CD4-positive, alpha-beta memory T cell (primary cell): ENCODE measurements at regions not wholly inside any gene's neighbourhood (a gene's known extent, or its start where the extent isn't known, plus 50 kb on each side); places are given as distances from the start of the nearest gene placed in this dataset.

Experiments
- CTCF ChIA-PET: fragments of 350-600 bp; sonication (Branson Sonifier 250); formaldehyde crosslinking; loops from one replicate; lab custom pipeline; 2021; ENCODE audit warnings: inconsistent platforms; ENCODE audit not compliant: partially characterized antibody; lab: Charles Lee
- POLR2A ChIA-PET: fragments of 350-600 bp; sonication (Branson Sonifier 250); formaldehyde crosslinking; loops from one replicate; lab custom pipeline; 2021; ENCODE audit not compliant: partially characterized antibody; lab: Charles Lee
- DNase-seq, 5 donors: peaks; one replicate each; pipeline versions ENCODE4 v3.0.0 to v3.0.0-alpha.2; 2020 to 2022; ENCODE audit warnings: mixed read lengths in 1 of 5
- H3K27ac ChIP-seq: one replicate; pipeline ENCODE4 v1.7.0; 2013; ENCODE audit warnings: low read depth, low read length
- H3K27me3 ChIP-seq: 2 replicates; pipeline ENCODE4 v1.7.0; 2013; ENCODE audit warnings: mild to moderate bottlenecking, low read length, moderate library complexity; ENCODE audit not compliant: insufficient read depth
- H3K36me3 ChIP-seq: 2 replicates; pipeline ENCODE4 v1.7.0; 2013; ENCODE audit warnings: mild to moderate bottlenecking, low read length, moderate library complexity; ENCODE audit not compliant: insufficient read depth
- H3K4me1 ChIP-seq: 2 replicates; pipeline ENCODE4 v1.7.0; 2013; ENCODE audit warnings: mild to moderate bottlenecking, low read length, moderate library complexity; ENCODE audit not compliant: insufficient read depth
- H3K4me3 ChIP-seq, 2 donors: one replicate each; pipeline ENCODE4 v1.7.0; 2013; ENCODE audit warnings: low read length in 2 of 2, mild to moderate bottlenecking in 1 of 2
- H3K9me3 ChIP-seq, 2 donors: one replicate each; pipeline ENCODE4 v1.7.0; 2013; ENCODE audit warnings: low read length in 2 of 2, control low read depth in 1 of 2; ENCODE audit not compliant: control insufficient read depth in 1 of 2
- H3K27ac Mint-ChIP-seq, 7 donors: one replicate each; pipeline ENCODE4 v1.8.0; 2020 to 2021; ENCODE audit warnings: mixed read lengths in 7 of 7, mild to moderate bottlenecking in 6 of 7, inconsistent platforms in 3 of 7, moderate library complexity in 3 of 7
- H3K27me3 Mint-ChIP-seq, 2 donors: one replicate each; pipeline ENCODE4 v1.8.0; 2020 to 2021; ENCODE audit warnings: mixed read lengths in 2 of 2
- H3K36me3 Mint-ChIP-seq, 2 donors: one replicate each; pipeline ENCODE4 v1.8.0; 2020 to 2021; ENCODE audit warnings: mixed read lengths in 2 of 2, inconsistent platforms in 1 of 2, mild to moderate bottlenecking in 1 of 2
- H3K4me1 Mint-ChIP-seq, 4 donors: one replicate each; pipeline ENCODE4 v1.8.0; 2020 to 2021; ENCODE audit warnings: mixed read lengths in 4 of 4, mild to moderate bottlenecking in 1 of 4
- H3K4me3 Mint-ChIP-seq, 8 donors: one replicate each; pipeline ENCODE4 v1.8.0; 2020 to 2021; ENCODE audit warnings: mixed read lengths in 8 of 8, mild to moderate bottlenecking in 7 of 8, moderate library complexity in 6 of 8, inconsistent platforms in 3 of 8
- H3K9me3 Mint-ChIP-seq, 8 donors: one replicate each; pipeline ENCODE4 v1.8.0; 2020 to 2021; ENCODE audit warnings: mixed read lengths in 8 of 8, mild to moderate bottlenecking in 5 of 8, inconsistent platforms in 3 of 8, moderate library complexity in 1 of 8
- intact Hi-C: fragments of 100-400 bp; cut with micrococcal nuclease; formaldehyde crosslinking; loops from one replicate; pipeline ENCODE4 v1.15.1; 2023

- no peaks in the 10 kb centered on the region for H3K4me1 Mint-ChIP-seq
- no peaks in the 10 kb centered on the region for H3K9me3 ChIP-seq
- H3K27ac ChIP-seq = no peak overlapping the region
- H3K9me3 Mint-ChIP-seq = peaks cover 0 to 2% (median 0%) of the 10 kb centered on the region in 8 donors
- no peaks in the 10 kb centered on the region for H3K27me3 ChIP-seq
- no peak overlapping the region for H3K4me3 Mint-ChIP-seq
- POLR2A ChIA-PET = no interaction called here
- intact Hi-C loops = no loop called here
- H3K4me3 ChIP-seq = no peak overlapping the region
- H3K27me3 Mint-ChIP-seq = no peaks in the 10 kb centered on the region
- H3K27ac Mint-ChIP-seq = no peak overlapping the region
- H3K4me1 ChIP-seq = no peaks in the 10 kb centered on the region
- DNase-seq = no peak
- H3K36me3 Mint-ChIP-seq = no peaks in the 10 kb centered on the region
- H3K36me3 ChIP-seq = no peaks in the 10 kb centered on the region
- CTCF ChIA-PET = no interaction called here
Measured at GRCh38 chr12:24550609-24551008, 398.3 kb downstream of the BCAT1 start.

DNA sequence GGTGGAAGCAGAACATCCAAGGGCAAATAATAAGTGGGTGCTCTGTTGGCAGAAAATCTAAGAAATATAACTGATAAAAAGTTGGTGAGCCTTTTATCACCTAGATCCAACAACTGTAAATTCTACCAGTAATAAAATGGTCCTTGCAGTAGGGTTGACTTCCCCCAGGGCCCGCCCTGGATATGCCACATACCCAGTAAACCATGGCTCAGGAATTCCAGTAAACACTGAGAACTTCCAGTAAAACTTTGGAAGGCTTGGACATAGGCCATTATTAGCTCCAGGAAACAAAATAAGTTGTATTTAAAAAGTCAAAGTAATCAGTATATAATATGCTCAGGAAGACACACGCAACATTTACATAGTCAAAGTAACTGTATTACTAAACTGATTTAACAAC is 402.2 kb downstream of the BCAT1 start:
- CTCF ChIA-PET = no interaction called here
- intact Hi-C loops = no loop called here
- H3K4me1 ChIP-seq = no peaks in the 10 kb centered on the region
- H3K4me1 Mint-ChIP-seq = no peaks in the 10 kb centered on the region
- H3K9me3 ChIP-seq = no peaks in the 10 kb centered on the region
- no peaks in the 10 kb centered on the region for H3K9me3 Mint-ChIP-seq
- no peak overlapping the region for H3K4me3 ChIP-seq
- H3K27ac ChIP-seq = no peak overlapping the region
- H3K27ac Mint-ChIP-seq = no peak overlapping the region
- no peaks in the 10 kb centered on the region for H3K36me3 Mint-ChIP-seq
- no peaks in the 10 kb centered on the region for H3K27me3 ChIP-seq
- POLR2A ChIA-PET = no interaction called here
- no peaks in the 10 kb centered on the region for H3K36me3 ChIP-seq
- no peak for DNase-seq
- peaks cover 0 to 1% of the 10 kb centered on the region in 2 donors for H3K27me3 Mint-ChIP-seq
- H3K4me3 Mint-ChIP-seq = no peak overlapping the region

GRCh38 chr12:24546084-24546483 is 402.8 kb downstream of the BCAT1 start:
- ChIA-PET POLR2A (no interaction called here), CTCF (no interaction called here)
- no peak for DNase-seq
- no peak overlapping the region for H3K27ac Mint-ChIP-seq
- intact Hi-C loops = no loop called here
- Histone ChIP-seq H3K9me3 (no peaks in the 10 kb centered on the region), H3K27me3 (no peaks in the 10 kb centered on the region), H3K4me3 (no peak overlapping the region), H3K4me1 (no peaks in the 10 kb centered on the region), H3K27ac (no peak overlapping the region), H3K36me3 (no peaks in the 10 kb centered on the region)
- no peak overlapping the region for H3K4me3 Mint-ChIP-seq
- peaks cover 0 to 1% of the 10 kb centered on the region in 2 donors for H3K27me3 Mint-ChIP-seq
- H3K4me1 Mint-ChIP-seq = no peaks in the 10 kb centered on the region
- no peaks in the 10 kb centered on the region for H3K36me3 Mint-ChIP-seq
- no peaks in the 10 kb centered on the region for H3K9me3 Mint-ChIP-seq

DNA sequence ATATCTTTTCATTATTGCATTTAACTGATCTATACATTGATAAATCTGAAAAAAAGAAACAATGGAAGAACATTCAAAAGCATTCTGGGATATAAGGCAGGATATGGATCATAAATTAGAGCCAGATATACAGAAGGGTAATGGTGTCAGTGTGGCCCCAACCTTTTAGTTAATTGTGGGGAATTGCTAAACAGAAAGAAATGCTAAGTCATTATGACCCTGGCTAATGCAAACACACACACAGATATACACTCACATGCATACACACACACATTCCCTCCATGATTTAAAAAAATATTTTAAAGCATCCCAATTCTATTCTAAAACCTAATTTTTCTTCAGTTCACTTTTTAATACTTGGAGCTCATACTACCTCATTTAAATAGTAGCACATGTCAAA is 404.5 kb downstream of the BCAT1 start:
- Histone ChIP-seq H3K27ac (no peak overlapping the region), H3K36me3 (no peaks in the 10 kb centered on the region), H3K4me3 (no peak overlapping the region), H3K27me3 (no peaks in the 10 kb centered on the region), H3K4me1 (no peaks in the 10 kb centered on the region), H3K9me3 (no peaks in the 10 kb centered on the region)
- Mint-ChIP-seq H3K4me1 (no peaks in the 10 kb centered on the region), H3K4me3 (no peak overlapping the region), H3K27ac (no peak overlapping the region), H3K9me3 (no peaks in the 10 kb centered on the region), H3K27me3 (peaks cover 0 to 1% of the 10 kb centered on the region in 2 donors), H3K36me3 (no peaks in the 10 kb centered on the region)
- ChIA-PET CTCF (no interaction called here), POLR2A (no interaction called here)
- DNase-seq = no peak
- intact Hi-C loops = no loop called here

DNA sequence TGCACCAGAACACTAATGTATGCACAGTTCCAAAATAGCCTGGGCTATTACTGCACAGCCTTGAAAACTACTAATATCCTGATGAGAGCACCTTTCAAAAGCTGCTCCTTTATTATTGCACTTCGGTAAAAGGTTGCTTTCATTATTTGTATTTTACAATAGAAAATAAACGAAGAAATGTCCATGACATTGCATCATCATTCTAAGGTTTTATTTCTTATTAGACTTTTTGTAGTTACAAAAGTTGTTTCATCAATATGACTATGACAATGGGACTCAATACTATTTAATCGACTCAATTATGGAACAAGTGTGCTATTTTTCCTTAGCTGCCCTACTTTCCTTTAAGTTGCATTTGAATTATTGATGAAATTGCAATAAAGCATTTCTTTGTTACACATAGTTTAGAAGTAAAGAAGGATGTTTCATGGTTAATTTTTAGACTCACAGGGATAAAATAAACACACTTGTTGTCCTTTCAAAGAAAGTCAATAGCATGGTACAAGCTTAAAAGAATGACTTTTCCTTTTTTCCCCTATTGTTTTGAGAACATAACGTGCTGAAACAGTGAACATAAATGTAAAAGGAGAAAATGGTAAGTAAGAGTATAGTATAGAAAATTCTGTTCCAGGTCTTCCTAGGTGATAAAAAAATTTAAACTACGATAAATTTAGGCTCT is 407.6 kb downstream of the BCAT1 start:
- Mint-ChIP-seq H3K27ac (no peak overlapping the region), H3K27me3 (peaks cover 0 to 1% of the 10 kb centered on the region in 2 donors), H3K4me1 (no peaks in the 10 kb centered on the region), H3K4me3 (no peak overlapping the region), H3K9me3 (no peaks in the 10 kb centered on the region), H3K36me3 (no peaks in the 10 kb centered on the region)
- no peaks in the 10 kb centered on the region for H3K9me3 ChIP-seq
- intact Hi-C loops = no loop called here
- H3K27me3 ChIP-seq = no peaks in the 10 kb centered on the region
- ChIA-PET CTCF (no interaction called here), POLR2A (no interaction called here)
- H3K27ac ChIP-seq = no peak overlapping the region
- H3K4me3 ChIP-seq = no peak overlapping the region
- no peaks in the 10 kb centered on the region for H3K4me1 ChIP-seq
- H3K36me3 ChIP-seq = no peaks in the 10 kb centered on the region
- DNase-seq = no peak

DNA sequence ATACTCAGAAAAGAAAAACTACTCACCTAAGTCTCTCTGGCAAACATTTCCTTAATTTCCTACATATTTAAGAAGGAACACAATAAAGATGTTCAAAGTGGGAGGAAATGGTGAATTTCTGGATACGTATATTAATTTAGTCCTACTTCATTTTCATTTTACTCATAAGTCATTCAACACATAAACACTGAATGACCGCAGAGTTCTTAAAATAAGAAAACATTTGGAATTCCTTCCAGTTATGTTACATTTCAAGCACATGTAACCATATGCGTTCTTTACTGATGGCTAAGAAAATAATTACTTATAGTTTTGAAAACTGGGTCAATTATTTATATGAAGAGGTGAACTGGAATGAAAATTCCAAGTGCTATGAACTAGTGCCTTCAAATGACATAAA is 409.3 kb downstream of the BCAT1 start:
- no peaks in the 10 kb centered on the region for H3K4me1 Mint-ChIP-seq
- no peaks in the 10 kb centered on the region for H3K27me3 ChIP-seq
- H3K4me3 Mint-ChIP-seq = no peak overlapping the region
- H3K36me3 Mint-ChIP-seq = no peaks in the 10 kb centered on the region
- no peaks in the 10 kb centered on the region for H3K36me3 ChIP-seq
- H3K9me3 ChIP-seq = no peaks in the 10 kb centered on the region
- CTCF ChIA-PET = interaction anchor here (1.0 kb wide), 1 partner anchor 9 kb away, joined by 5 read pairs; no protein-coding TSS in a partner anchor
- H3K4me1 ChIP-seq = no peaks in the 10 kb centered on the region
- intact Hi-C loops = no loop called here
- H3K27me3 Mint-ChIP-seq = peaks cover 0 to 1% of the 10 kb centered on the region in 2 donors
- POLR2A ChIA-PET = no interaction called here
- no peaks in the 10 kb centered on the region for H3K9me3 Mint-ChIP-seq
- no peak overlapping the region for H3K27ac Mint-ChIP-seq
- no peak for DNase-seq
- H3K27ac ChIP-seq = no peak overlapping the region
- no peak overlapping the region for H3K4me3 ChIP-seq

DNA sequence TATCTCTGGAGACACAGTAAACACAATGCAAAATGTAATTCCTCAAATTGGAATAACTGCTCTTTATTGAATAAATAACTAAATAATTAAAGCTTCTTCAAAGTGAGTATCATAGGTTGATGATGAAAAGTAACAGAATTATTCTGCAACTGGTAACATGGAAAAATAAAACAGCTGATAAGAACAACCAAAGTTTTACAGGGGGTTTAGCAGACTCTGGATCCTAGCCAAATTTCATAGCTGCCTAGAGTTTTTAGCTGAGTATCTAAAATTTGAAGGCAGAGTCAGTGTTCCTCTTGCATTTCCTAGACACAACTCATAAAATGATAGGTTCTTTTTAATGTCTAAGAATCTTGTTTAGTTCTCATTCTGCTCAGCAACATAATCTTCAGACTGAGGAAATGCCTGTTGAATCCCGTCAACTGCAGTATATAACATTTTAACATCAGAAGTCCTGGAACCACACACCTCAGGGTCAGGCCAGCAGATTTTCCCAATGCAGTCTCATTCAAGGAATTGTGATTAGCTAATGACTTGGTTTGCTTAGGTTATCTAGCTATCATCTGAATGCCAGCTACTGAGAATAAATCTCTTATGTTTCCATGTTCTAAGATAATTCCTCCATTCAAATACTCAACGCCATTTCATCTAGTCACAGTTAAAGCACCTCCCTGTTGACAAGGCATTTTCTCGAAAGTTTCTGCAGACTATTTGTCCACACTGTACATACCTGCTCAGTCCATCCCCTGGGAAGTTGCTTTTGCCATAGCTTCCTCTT is 411.6 kb downstream of the BCAT1 start:
- ChIA-PET POLR2A (no interaction called here), CTCF (interaction anchor here (0.7 kb wide), 1 partner anchor 10 kb away, joined by 3 read pairs; no protein-coding TSS in a partner anchor)
- Histone ChIP-seq H3K36me3 (no peaks in the 10 kb centered on the region), H3K4me1 (no peaks in the 10 kb centered on the region), H3K4me3 (no peak overlapping the region), H3K27ac (no peak overlapping the region), H3K27me3 (no peaks in the 10 kb centered on the region), H3K9me3 (no peaks in the 10 kb centered on the region)
- H3K27me3 Mint-ChIP-seq = peaks cover 0 to 1% of the 10 kb centered on the region in 2 donors
- DNase-seq = no peak
- H3K36me3 Mint-ChIP-seq = no peaks in the 10 kb centered on the region
- intact Hi-C loops = no loop called here
- no peak overlapping the region for H3K27ac Mint-ChIP-seq
- H3K4me1 Mint-ChIP-seq = no peaks in the 10 kb centered on the region
- H3K4me3 Mint-ChIP-seq = no peak overlapping the region
- H3K9me3 Mint-ChIP-seq = no peaks in the 10 kb centered on the region
